Neuron (in vitro differentiated cells): ENCODE measurements at regions not wholly inside any gene's neighbourhood (a gene's known extent, or its start where the extent isn't known, plus 50 kb on each side); places are given as distances from the start of the nearest gene placed in this dataset.

Experiments used
- H2AFZ ChIP-seq: one replicate; pipeline ENCODE4 v1.6.1; 2013; ENCODE audit warnings: low read depth, mild to moderate bottlenecking, inconsistent platforms, low read length, moderate library complexity
- H3K27me3 ChIP-seq: one replicate; pipeline ENCODE4 v1.6.1; 2013; ENCODE audit warnings: low read length; ENCODE audit not compliant: insufficient read depth
- H3K36me3 ChIP-seq: one replicate; pipeline ENCODE4 v1.6.1; 2013; ENCODE audit warnings: low read length; ENCODE audit not compliant: insufficient read depth
- H3K4me1 ChIP-seq: one replicate; pipeline ENCODE4 v1.6.1; 2013; ENCODE audit warnings: low read length; ENCODE audit not compliant: insufficient read depth
- H3K4me3 ChIP-seq: 2 replicates; pipeline ENCODE4 v1.5.1; 2013; ENCODE audit warnings: mild to moderate bottlenecking, low read length, moderate library complexity
- H3K9me3 ChIP-seq: one replicate; pipeline ENCODE4 v1.6.1; 2013; ENCODE audit warnings: low read length

GRCh38 chr7:33757050-33757449 lies 148.3 kb upstream of the BMPER start:
- H3K9me3 ChIP-seq: no peaks in the 10 kb centered on the region
- no peaks in the 10 kb centered on the region for H3K36me3 ChIP-seq
- H2AFZ ChIP-seq: no peak overlapping the region
- no peak overlapping the region for H3K4me3 ChIP-seq
- H3K4me1 ChIP-seq: no peaks in the 10 kb centered on the region
- no peaks in the 10 kb centered on the region for H3K27me3 ChIP-seq

GRCh38 chr7:33757563-33758165 lies 147.7 kb upstream of the BMPER start:
- no peaks in the 10 kb centered on the region for H3K27me3 ChIP-seq
- H3K36me3 ChIP-seq: no peaks in the 10 kb centered on the region
- H3K4me3 ChIP-seq: no peak overlapping the region
- no peaks in the 10 kb centered on the region for H3K4me1 ChIP-seq
- H3K9me3 ChIP-seq: no peaks in the 10 kb centered on the region
- no peak overlapping the region for H2AFZ ChIP-seq

GRCh38 chr7:33760146-33760545 lies 145.2 kb upstream of the BMPER start:
- Histone ChIP-seq H3K4me3 (no peak overlapping the region), H3K36me3 (no peaks in the 10 kb centered on the region), H2AFZ (no peak overlapping the region), H3K27me3 (no peaks in the 10 kb centered on the region), H3K9me3 (no peaks in the 10 kb centered on the region), H3K4me1 (no peaks in the 10 kb centered on the region)

GRCh38 chr7:33760834-33761233 lies 144.5 kb upstream of the BMPER start:
- no peaks in the 10 kb centered on the region for H3K36me3 ChIP-seq
- H3K4me3 ChIP-seq: no peak overlapping the region
- H3K27me3 ChIP-seq: no peaks in the 10 kb centered on the region
- no peaks in the 10 kb centered on the region for H3K4me1 ChIP-seq
- no peaks in the 10 kb centered on the region for H3K9me3 ChIP-seq
- H2AFZ ChIP-seq: no peak overlapping the region

- Histone ChIP-seq H3K4me1 (no peaks in the 10 kb centered on the region), H3K9me3 (no peaks in the 10 kb centered on the region), H2AFZ (no peak overlapping the region), H3K27me3 (no peaks in the 10 kb centered on the region), H3K4me3 (no peak overlapping the region), H3K36me3 (no peaks in the 10 kb centered on the region)
Measured at GRCh38 chr7:33761449-33762080, 143.8 kb upstream of the BMPER start.

- Histone ChIP-seq H3K36me3 (no peaks in the 10 kb centered on the region), H2AFZ (no peak overlapping the region), H3K9me3 (no peaks in the 10 kb centered on the region), H3K4me3 (no peak overlapping the region), H3K27me3 (no peaks in the 10 kb centered on the region), H3K4me1 (no peaks in the 10 kb centered on the region)
Measured at GRCh38 chr7:33762151-33762910, 143.0 kb upstream of the BMPER start.

GRCh38 chr7:33762911-33763306 lies 142.4 kb upstream of the BMPER start:
- no peaks in the 10 kb centered on the region for H3K4me1 ChIP-seq
- H3K4me3 ChIP-seq: no peak overlapping the region
- H3K36me3 ChIP-seq: no peaks in the 10 kb centered on the region
- H2AFZ ChIP-seq: no peak overlapping the region
- H3K27me3 ChIP-seq: no peaks in the 10 kb centered on the region
- H3K9me3 ChIP-seq: no peaks in the 10 kb centered on the region

- H3K4me3 ChIP-seq: no peak overlapping the region
- no peaks in the 10 kb centered on the region for H3K36me3 ChIP-seq
- no peaks in the 10 kb centered on the region for H3K27me3 ChIP-seq
- no peaks in the 10 kb centered on the region for H3K4me1 ChIP-seq
- H2AFZ ChIP-seq: no peak overlapping the region
- no peaks in the 10 kb centered on the region for H3K9me3 ChIP-seq
Measured at GRCh38 chr7:33764752-33765451, 140.4 kb upstream of the BMPER start.

- Histone ChIP-seq H3K9me3 (no peaks in the 10 kb centered on the region), H2AFZ (no peak overlapping the region), H3K27me3 (no peaks in the 10 kb centered on the region), H3K36me3 (no peaks in the 10 kb centered on the region), H3K4me3 (no peak overlapping the region), H3K4me1 (no peaks in the 10 kb centered on the region)
Measured at GRCh38 chr7:33766405-33766804, 138.9 kb upstream of the BMPER start.

GRCh38 chr7:33769930-33770329 lies 135.4 kb upstream of the BMPER start:
- Histone ChIP-seq H3K4me1 (no peaks in the 10 kb centered on the region), H2AFZ (no peak overlapping the region), H3K36me3 (no peaks in the 10 kb centered on the region), H3K9me3 (no peaks in the 10 kb centered on the region), H3K27me3 (no peaks in the 10 kb centered on the region), H3K4me3 (no peak overlapping the region)

GRCh38 chr7:33770576-33770975 lies 134.8 kb upstream of the BMPER start:
- no peaks in the 10 kb centered on the region for H3K27me3 ChIP-seq
- no peaks in the 10 kb centered on the region for H3K4me1 ChIP-seq
- no peaks in the 10 kb centered on the region for H3K36me3 ChIP-seq
- no peak overlapping the region for H3K4me3 ChIP-seq
- H2AFZ ChIP-seq: no peak overlapping the region
- no peaks in the 10 kb centered on the region for H3K9me3 ChIP-seq

GRCh38 chr7:33771422-33771821 lies 133.9 kb upstream of the BMPER start:
- no peaks in the 10 kb centered on the region for H3K4me1 ChIP-seq

GRCh38 chr7:33773053-33773452 lies 132.3 kb upstream of the BMPER start:
- Histone ChIP-seq H3K36me3 (no peaks in the 10 kb centered on the region), H3K9me3 (no peaks in the 10 kb centered on the region), H2AFZ (no peak overlapping the region), H3K4me3 (no peak overlapping the region), H3K4me1 (no peaks in the 10 kb centered on the region), H3K27me3 (no peaks in the 10 kb centered on the region)

More at GRCh38 chr7:33771422-33771821, 133.9 kb upstream of the BMPER start:
- H3K36me3 ChIP-seq: no peaks in the 10 kb centered on the region
- no peak overlapping the region for H2AFZ ChIP-seq
- no peaks in the 10 kb centered on the region for H3K27me3 ChIP-seq
- no peak overlapping the region for H3K4me3 ChIP-seq
- no peaks in the 10 kb centered on the region for H3K9me3 ChIP-seq
